Fibroblast of skin of left quadriceps (primary cell): ENCODE measurements at regions not wholly inside any gene's neighbourhood (a gene's known extent, or its start where the extent isn't known, plus 50 kb on each side); places are given as distances from the start of the nearest gene placed in this dataset.
A peak's percentile ranks its signal among the peaks of the same experiment; 100 is the strongest.
"Not testable (repeated sequence)": the region's sequence is repeated elsewhere in the genome, so short reads cannot be mapped to it uniquely, and the experiment has no call there.

ENCODE experiments used
- DNase-seq, 2 experiments: peaks; one replicate each; pipeline ENCODE4 v3.0.0-alpha.2; 2013; ENCODE audit warnings: low read depth in 2 of 2

GRCh38 chr6:6748001-6748400 lies 159.5 kb downstream of the LY86 start:
- DNase-seq = no peak

GRCh38 chr6:6749702-6750491 lies 161.4 kb downstream of the LY86 start:
- peak; percentile 57 to 59 for DNase-seq

GRCh38 chr6:6750594-6751265 lies 162.2 kb downstream of the LY86 start:
- DNase-seq = no peak

- no peak for DNase-seq
Observed at GRCh38 chr6:6751266-6751596, 162.7 kb downstream of the LY86 start.

- no peak for DNase-seq
Observed at GRCh38 chr6:6751619-6752023, 163.1 kb downstream of the LY86 start.

GRCh38 chr6:6752129-6752528 lies 163.6 kb downstream of the LY86 start:
- DNase-seq = peak in 1 of 2 experiments; percentile 16

- DNase-seq = no peak
Observed at GRCh38 chr6:6753301-6753700, 164.8 kb downstream of the LY86 start.

GRCh38 chr6:6756526-6756925 lies 168.0 kb downstream of the LY86 start:
- DNase-seq = no peak

GRCh38 chr6:6758546-6758914 lies 170.0 kb downstream of the LY86 start:
- DNase-seq = no peak

- peak; percentile 46 to 57 for DNase-seq
Observed at GRCh38 chr6:6758915-6759654, 170.6 kb downstream of the LY86 start.

- DNase-seq = no peak
Observed at GRCh38 chr6:6760002-6760401, 171.5 kb downstream of the LY86 start.

- not testable (repeated sequence) for DNase-seq
Observed at GRCh38 chr6:6762566-6762965, 174.0 kb downstream of the LY86 start.

GRCh38 chr6:6764764-6765434 lies 176.4 kb downstream of the LY86 start:
- DNase-seq = no peak

- no peak for DNase-seq
Observed at GRCh38 chr6:6766230-6766905, 177.8 kb downstream of the LY86 start.

- DNase-seq = no peak
Observed at GRCh38 chr6:6769466-6769865, 180.9 kb downstream of the LY86 start.

GRCh38 chr6:6771224-6771945 lies 182.9 kb downstream of the LY86 start:
- DNase-seq = no peak

GRCh38 chr6:6771964-6772363 lies 183.4 kb downstream of the LY86 start:
- DNase-seq = no peak

GRCh38 chr6:6772751-6773150 lies 184.2 kb downstream of the LY86 start:
- no peak for DNase-seq

GRCh38 chr6:6775074-6775473 lies 186.6 kb downstream of the LY86 start:
- DNase-seq = no peak

- no peak for DNase-seq
Observed at GRCh38 chr6:6780231-6780630, 191.7 kb downstream of the LY86 start.
